ENCODE measurements at regions not wholly inside any gene's neighbourhood (a gene's known extent, or its start where the extent isn't known, plus 50 kb on each side); places are given as distances from the start of the nearest gene placed in this dataset.
"Not testable (repeated sequence)": the region's sequence is repeated elsewhere in the genome, so short reads cannot be mapped to it uniquely, and the experiment has no call there.

DNA sequence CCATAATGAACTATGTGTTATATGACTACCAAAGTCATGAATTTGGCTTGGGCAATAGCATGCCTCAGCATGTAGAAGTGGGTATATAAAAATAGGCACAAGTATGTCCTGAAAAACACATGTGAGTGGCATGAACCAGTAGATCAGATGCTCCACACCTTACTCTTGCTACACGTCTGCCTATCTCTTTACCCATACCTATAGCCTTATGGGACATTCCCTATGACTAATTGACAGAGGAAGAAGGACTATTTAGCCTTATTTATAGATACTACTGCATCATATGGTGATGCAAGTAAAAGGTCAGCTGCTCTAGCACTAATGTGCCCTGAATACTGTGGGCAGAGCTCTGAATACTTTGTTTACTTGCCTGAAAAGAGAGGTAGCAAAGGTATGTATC, 81.0 kb upstream of the ZPLD1 start:
- Histone ChIP-seq H3K27me3 (ENCODE audit: control insufficient read depth in 3 of 3, insufficient read depth in 3 of 3, low read length in 3 of 3) (no peaks in the 10 kb centered on the region), H3K36me3 (ENCODE audit: control insufficient read depth in 3 of 3, insufficient read depth in 3 of 3, low read length in 3 of 3) (no peaks in the 10 kb centered on the region), H3K9ac (ENCODE audit: low read depth in 1 of 3, low read length in 3 of 3) (no peak overlapping the region), H3K4me1 (ENCODE audit: control insufficient read depth in 3 of 3, insufficient read depth in 3 of 3, low read length in 3 of 3) (no peaks in the 10 kb centered on the region), H3K9me3 (ENCODE audit: control insufficient read depth in 3 of 3, low read length in 3 of 3) (no peaks in the 10 kb centered on the region), H3K27ac (ENCODE audit: low read depth, low read length) (no peak overlapping the region), H3K4me3 (ENCODE audit: low read length in 3 of 3) (no peak overlapping the region)

DNA sequence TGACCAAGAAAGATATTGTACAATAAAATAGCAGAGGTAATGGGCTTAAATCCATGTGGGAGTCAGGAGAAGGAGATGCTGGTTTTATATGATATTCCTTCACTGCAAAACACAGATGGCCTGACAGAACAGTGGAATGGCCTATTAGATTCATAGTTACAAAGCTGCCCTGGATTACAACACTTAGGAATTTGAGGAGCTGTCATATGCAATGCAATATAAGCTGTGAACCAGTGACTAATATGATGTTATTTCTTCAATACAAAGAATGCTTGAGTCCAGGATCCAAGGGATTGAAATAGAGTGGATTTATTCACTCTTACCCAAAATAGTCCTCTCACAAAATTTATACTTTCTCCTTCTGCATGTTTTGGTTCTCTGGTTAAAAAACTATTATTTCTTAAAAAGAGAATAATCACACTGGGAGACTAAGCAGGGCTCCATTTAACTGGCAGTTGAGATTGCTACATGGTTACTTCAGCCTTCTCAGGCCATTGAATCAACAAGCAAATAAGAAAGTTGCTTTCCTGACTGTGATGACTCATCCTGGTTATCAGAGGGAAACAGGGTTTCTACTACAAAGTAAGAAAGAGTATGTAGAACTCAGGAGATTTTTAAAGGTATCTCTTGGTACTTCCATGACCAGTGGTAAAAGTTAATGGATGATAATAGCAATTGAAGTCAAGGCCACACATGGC, 79.8 kb upstream of the ZPLD1 start:
- Histone ChIP-seq H3K9ac (ENCODE audit: low read depth in 1 of 3, low read length in 3 of 3) (no peak overlapping the region), H3K9me3 (ENCODE audit: control insufficient read depth in 3 of 3, low read length in 3 of 3) (no peaks in the 10 kb centered on the region), H3K27ac (ENCODE audit: low read depth, low read length) (no peak overlapping the region), H3K4me3 (ENCODE audit: low read length in 3 of 3) (no peak overlapping the region), H3K4me1 (ENCODE audit: control insufficient read depth in 3 of 3, insufficient read depth in 3 of 3, low read length in 3 of 3) (no peaks in the 10 kb centered on the region), H3K27me3 (ENCODE audit: control insufficient read depth in 3 of 3, insufficient read depth in 3 of 3, low read length in 3 of 3) (no peaks in the 10 kb centered on the region), H3K36me3 (ENCODE audit: control insufficient read depth in 3 of 3, insufficient read depth in 3 of 3, low read length in 3 of 3) (no peaks in the 10 kb centered on the region)

- Histone ChIP-seq H3K4me1 (ENCODE audit: control insufficient read depth in 3 of 3, insufficient read depth in 3 of 3, low read length in 3 of 3) (no peaks in the 10 kb centered on the region), H3K4me3 (ENCODE audit: low read length in 3 of 3) (no peak overlapping the region), H3K27me3 (ENCODE audit: control insufficient read depth in 3 of 3, insufficient read depth in 3 of 3, low read length in 3 of 3) (no peaks in the 10 kb centered on the region), H3K9me3 (ENCODE audit: control insufficient read depth in 3 of 3, low read length in 3 of 3) (no peaks in the 10 kb centered on the region), H3K9ac (ENCODE audit: low read depth in 1 of 3, low read length in 3 of 3) (no peak overlapping the region), H3K27ac (ENCODE audit: low read depth, low read length) (no peak overlapping the region), H3K36me3 (ENCODE audit: control insufficient read depth in 3 of 3, insufficient read depth in 3 of 3, low read length in 3 of 3) (no peaks in the 10 kb centered on the region)
Measured at GRCh38 chr3:102356506-102356905, 78.3 kb upstream of the ZPLD1 start.

DNA sequence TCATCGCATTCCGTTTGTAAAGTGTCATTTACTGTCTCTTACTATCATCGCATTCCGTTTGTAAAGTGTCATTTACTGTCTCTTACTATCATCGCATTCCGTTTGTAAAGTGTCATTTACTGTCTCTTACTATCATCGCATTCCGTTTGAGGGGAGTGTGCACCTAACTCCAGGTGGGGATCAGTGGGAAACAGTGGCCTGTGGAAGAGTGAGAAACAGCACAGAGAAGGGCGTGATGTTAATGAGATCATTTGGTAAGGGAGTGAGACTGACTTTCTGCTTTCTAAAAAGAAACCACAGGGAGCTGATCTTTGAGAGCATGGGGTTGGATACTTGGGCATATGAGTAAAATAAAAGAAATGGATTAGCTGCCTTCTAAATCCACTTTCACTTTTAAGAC, 77.5 kb upstream of the ZPLD1 start:
- H3K27me3 ChIP-seq (ENCODE audit: control insufficient read depth in 3 of 3, insufficient read depth in 3 of 3, low read length in 3 of 3); H3K4me1 ChIP-seq (ENCODE audit: control insufficient read depth in 3 of 3, insufficient read depth in 3 of 3, low read length in 3 of 3); H3K4me3 ChIP-seq (ENCODE audit: low read length in 3 of 3); H3K9me3 ChIP-seq (ENCODE audit: control insufficient read depth in 3 of 3, low read length in 3 of 3); H3K36me3 ChIP-seq (ENCODE audit: control insufficient read depth in 3 of 3, insufficient read depth in 3 of 3, low read length in 3 of 3); H3K27ac ChIP-seq (ENCODE audit: low read depth, low read length); H3K9ac ChIP-seq (ENCODE audit: low read depth in 1 of 3, low read length in 3 of 3): not testable (repeated sequence)

DNA sequence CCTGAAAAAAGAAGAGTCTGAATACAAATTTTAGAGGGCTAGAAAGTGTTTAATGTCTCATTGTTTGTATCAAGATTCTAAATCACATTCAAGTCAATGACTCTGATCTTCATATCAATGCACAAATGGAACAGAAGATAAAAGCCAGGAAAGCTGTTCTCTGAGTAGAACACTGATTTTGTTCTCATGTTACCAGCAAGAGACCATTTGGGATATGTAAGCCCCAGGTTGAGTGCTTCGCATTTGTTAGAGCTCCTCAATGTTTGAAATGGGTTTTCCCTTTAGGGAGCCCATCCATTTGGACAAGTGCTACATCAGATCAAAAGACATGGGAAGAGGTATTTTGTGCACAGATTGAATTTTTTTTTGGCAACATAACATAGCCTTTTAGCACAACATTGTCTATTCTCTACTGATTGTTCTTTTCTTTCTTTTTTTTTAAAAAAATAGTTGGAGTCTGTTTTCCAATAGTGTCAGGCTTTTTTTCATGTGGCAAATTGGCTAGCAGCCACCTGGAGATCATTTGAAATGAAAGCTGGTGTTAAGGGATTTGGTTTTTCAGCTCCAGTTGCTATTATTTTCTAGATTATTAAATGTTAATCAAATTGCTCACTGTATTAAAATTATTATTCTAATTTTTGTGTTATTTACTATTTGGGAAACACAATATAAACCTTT, 74.5 kb upstream of the ZPLD1 start:
- H3K36me3 ChIP-seq (ENCODE audit: control insufficient read depth in 3 of 3, insufficient read depth in 3 of 3, low read length in 3 of 3) = no peaks in the 10 kb centered on the region
- no peak overlapping the region for H3K9ac ChIP-seq (ENCODE audit: low read depth in 1 of 3, low read length in 3 of 3)
- H3K9me3 ChIP-seq (ENCODE audit: control insufficient read depth in 3 of 3, low read length in 3 of 3) = peaks cover 0 to 5% (median 2%) of the 10 kb centered on the region in 3 donors
- no peaks in the 10 kb centered on the region for H3K27me3 ChIP-seq (ENCODE audit: control insufficient read depth in 3 of 3, insufficient read depth in 3 of 3, low read length in 3 of 3)
- H3K4me1 ChIP-seq (ENCODE audit: control insufficient read depth in 3 of 3, insufficient read depth in 3 of 3, low read length in 3 of 3) = no peaks in the 10 kb centered on the region
- no peak overlapping the region for H3K27ac ChIP-seq (ENCODE audit: low read depth, low read length)
- H3K4me3 ChIP-seq (ENCODE audit: low read length in 3 of 3) = no peak overlapping the region

- no peak overlapping the region for H3K9ac ChIP-seq (ENCODE audit: low read depth in 1 of 3, low read length in 3 of 3)
- H3K27me3 ChIP-seq (ENCODE audit: control insufficient read depth in 3 of 3, insufficient read depth in 3 of 3, low read length in 3 of 3) = no peaks in the 10 kb centered on the region
- H3K9me3 ChIP-seq (ENCODE audit: control insufficient read depth in 3 of 3, low read length in 3 of 3) = peaks cover 0 to 5% (median 2%) of the 10 kb centered on the region in 3 donors
- H3K4me3 ChIP-seq (ENCODE audit: low read length in 3 of 3) = no peak overlapping the region
- H3K36me3 ChIP-seq (ENCODE audit: control insufficient read depth in 3 of 3, insufficient read depth in 3 of 3, low read length in 3 of 3) = no peaks in the 10 kb centered on the region
- no peaks in the 10 kb centered on the region for H3K4me1 ChIP-seq (ENCODE audit: control insufficient read depth in 3 of 3, insufficient read depth in 3 of 3, low read length in 3 of 3)
- H3K27ac ChIP-seq (ENCODE audit: low read depth, low read length) = no peak overlapping the region
Measured at GRCh38 chr3:102361101-102361500, 73.7 kb upstream of the ZPLD1 start.

DNA sequence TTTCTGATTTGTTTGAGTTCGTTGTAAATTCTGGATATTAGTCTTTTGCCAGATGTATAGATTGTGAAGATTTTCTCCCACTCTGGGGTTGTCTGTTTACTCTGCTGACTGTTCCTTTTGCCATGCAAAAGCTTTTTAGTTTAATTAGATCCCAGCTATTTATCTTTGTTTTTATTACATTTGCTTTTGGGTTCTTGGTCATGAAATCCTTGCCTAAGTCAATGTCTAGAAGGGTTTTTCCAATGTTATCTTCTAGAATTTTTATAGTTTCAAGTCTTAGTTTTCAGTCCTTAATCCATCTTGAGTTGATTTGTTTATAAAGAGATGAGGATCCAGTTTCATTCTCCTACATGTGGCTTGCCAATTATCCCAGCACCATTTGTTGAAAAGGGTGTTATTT, 68.7 kb upstream of the ZPLD1 start:
- not testable (repeated sequence) for H3K36me3 ChIP-seq (ENCODE audit: control insufficient read depth in 3 of 3, insufficient read depth in 3 of 3, low read length in 3 of 3); H3K27ac ChIP-seq (ENCODE audit: low read depth, low read length); H3K27me3 ChIP-seq (ENCODE audit: control insufficient read depth in 3 of 3, insufficient read depth in 3 of 3, low read length in 3 of 3)

GRCh38 chr3:102374863-102375634, 59.8 kb upstream of the ZPLD1 start:
- no peak overlapping the region for H3K27ac ChIP-seq (ENCODE audit: low read depth, low read length)
- H3K9me3 ChIP-seq (ENCODE audit: control insufficient read depth in 3 of 3, low read length in 3 of 3) = no peaks in the 10 kb centered on the region
- H3K4me1 ChIP-seq (ENCODE audit: control insufficient read depth in 3 of 3, insufficient read depth in 3 of 3, low read length in 3 of 3) = no peaks in the 10 kb centered on the region
- no peaks in the 10 kb centered on the region for H3K36me3 ChIP-seq (ENCODE audit: control insufficient read depth in 3 of 3, insufficient read depth in 3 of 3, low read length in 3 of 3)
- H3K27me3 ChIP-seq (ENCODE audit: control insufficient read depth in 3 of 3, insufficient read depth in 3 of 3, low read length in 3 of 3) = no peaks in the 10 kb centered on the region
- no peak overlapping the region for H3K4me3 ChIP-seq (ENCODE audit: low read length in 3 of 3)
- no peak overlapping the region for H3K9ac ChIP-seq (ENCODE audit: low read depth in 1 of 3, low read length in 3 of 3)

More for the DNA sequence above, 68.7 kb upstream of the ZPLD1 start:
- H3K4me3 ChIP-seq (ENCODE audit: low read length in 3 of 3); H3K4me1 ChIP-seq (ENCODE audit: control insufficient read depth in 3 of 3, insufficient read depth in 3 of 3, low read length in 3 of 3); H3K9ac ChIP-seq (ENCODE audit: low read depth in 1 of 3, low read length in 3 of 3); H3K9me3 ChIP-seq (ENCODE audit: control insufficient read depth in 3 of 3, low read length in 3 of 3): not testable (repeated sequence)

GRCh38 chr3:102378216-102378615, 56.6 kb upstream of the ZPLD1 start:
- Histone ChIP-seq H3K4me3 (ENCODE audit: low read length in 3 of 3) (no peak overlapping the region), H3K36me3 (ENCODE audit: control insufficient read depth in 3 of 3, insufficient read depth in 3 of 3, low read length in 3 of 3) (no peaks in the 10 kb centered on the region), H3K9ac (ENCODE audit: low read depth in 1 of 3, low read length in 3 of 3) (no peak overlapping the region), H3K27ac (ENCODE audit: low read depth, low read length) (no peak overlapping the region), H3K4me1 (ENCODE audit: control insufficient read depth in 3 of 3, insufficient read depth in 3 of 3, low read length in 3 of 3) (no peaks in the 10 kb centered on the region), H3K27me3 (ENCODE audit: control insufficient read depth in 3 of 3, insufficient read depth in 3 of 3, low read length in 3 of 3) (no peaks in the 10 kb centered on the region), H3K9me3 (ENCODE audit: control insufficient read depth in 3 of 3, low read length in 3 of 3) (no peaks in the 10 kb centered on the region)

- H3K9ac ChIP-seq (ENCODE audit: low read depth in 1 of 3, low read length in 3 of 3); H3K27ac ChIP-seq (ENCODE audit: low read depth, low read length); H3K4me3 ChIP-seq (ENCODE audit: low read length in 3 of 3); H3K27me3 ChIP-seq (ENCODE audit: control insufficient read depth in 3 of 3, insufficient read depth in 3 of 3, low read length in 3 of 3); H3K9me3 ChIP-seq (ENCODE audit: control insufficient read depth in 3 of 3, low read length in 3 of 3); H3K4me1 ChIP-seq (ENCODE audit: control insufficient read depth in 3 of 3, insufficient read depth in 3 of 3, low read length in 3 of 3); H3K36me3 ChIP-seq (ENCODE audit: control insufficient read depth in 3 of 3, insufficient read depth in 3 of 3, low read length in 3 of 3): not testable (repeated sequence)
Measured at GRCh38 chr3:102382201-102382600, 52.6 kb upstream of the ZPLD1 start.
